HCT116 (cell line): ENCODE measurements at regions not wholly inside any gene's neighbourhood (a gene's known extent, or its start where the extent isn't known, plus 50 kb on each side); places are given as distances from the start of the nearest gene placed in this dataset.

ENCODE experiments used
- ATAC-seq: fragments of 200-7000 bp; cut with Tn5 transposase; 2 replicates; pipeline ENCODE4 v1.9.1; 2020; ENCODE audit warnings: mild to moderate bottlenecking, moderate library complexity
- BruUV-seq: library from RNA; stranded (reverse); fragments of 400-500 nt; replicated peaks from 2 replicates; lab custom pipeline; 2021; lab: Mats Ljungman, UMichigan
- CTCF ChIA-PET: fragments of 300-600 bp; sonication (Branson Sonifier 250); formaldehyde crosslinking; loops from one replicate; lab custom pipeline; 2021; ENCODE audit warnings: antibody characterized with exemption; lab: Charles Lee
- POLR2A ChIA-PET: fragments of 300-600, 350-600 bp; sonication (Branson Sonifier 250); formaldehyde crosslinking; loops from one replicate; lab custom pipeline; 2021; ENCODE audit warnings: antibody characterized with exemption; lab: Charles Lee
- RAD21 ChIA-PET, 2 experiments: fragments of 300-600 bp; sonication (Branson Sonifier 250); formaldehyde crosslinking; loops; one replicate each; lab custom pipeline; 2023; ENCODE audit warnings: low total read pairs in 2 of 2; ENCODE audit not compliant: uncharacterized antibody in 2 of 2, unreplicated experiment in 2 of 2, low non-redundant PET in 1 of 2; lab: Charles Lee
- DNase-seq: peaks from one replicate; pipeline ENCODE4 v3.0.0-alpha.2; 2010; ENCODE audit warnings: low read depth, low spot score
- H2AFZ ChIP-seq: fragments of 200-600 bp; shearing (Covaris generic), sonication (generic); 2 replicates; pipeline ENCODE4 v1.6.1; 2017; ENCODE audit warnings: low read depth, mixed run types, mixed read lengths, antibody characterized with exemption, low read length; ENCODE audit not compliant: poor library complexity, severe bottlenecking
- H3K27ac ChIP-seq: 2 replicates; pipeline ENCODE4 v1.5.1; 2012; ENCODE audit warnings: low read depth, low read length
- H3K27me3 ChIP-seq: fragments of 200-600 bp; sonication (generic); 2 replicates; pipeline ENCODE4 v1.6.1; 2016; ENCODE audit warnings: mixed run types, low read length, mixed read lengths; ENCODE audit not compliant: insufficient read depth
- H3K36me3 ChIP-seq, 2 experiments: fragments of 200-500 bp in 1 of 2; fragments of 200-600 bp in 1 of 2; sonication (Bioruptor generic) in 1 of 2; sonication (generic) in 1 of 2; 2 replicates each; pipeline versions ENCODE4 v1.5.1 to v1.6.1; 2014 to 2016; ENCODE audit warnings: low read length in 2 of 2, inconsistent platforms in 1 of 2, mixed read lengths in 1 of 2, mixed run types in 1 of 2; ENCODE audit not compliant: insufficient read depth in 2 of 2, control insufficient read depth in 1 of 2
- H3K4me1 ChIP-seq, 2 experiments: fragments of 200-600 bp in 1 of 2; sonication (generic) in 1 of 2; 2 replicates each; pipeline versions ENCODE4 v1.5.1 to v1.6.1; 2012 to 2017; ENCODE audit warnings: low read length in 2 of 2, inconsistent platforms in 1 of 2, mild to moderate bottlenecking in 1 of 2, mixed read lengths in 1 of 2, mixed run types in 1 of 2, moderate library complexity in 1 of 2; ENCODE audit not compliant: insufficient read depth in 2 of 2, control insufficient read depth in 1 of 2
- H3K4me2 ChIP-seq: fragments of 200-600 bp; sonication (generic); 2 replicates; pipeline ENCODE4 v1.6.1; 2017; ENCODE audit warnings: mixed run types, low read length, mixed read lengths
- H3K4me3 ChIP-seq, 2 experiments: fragments of 200-600 bp in 1 of 2; sonication (generic) in 1 of 2; replicated peaks in 1 of 2; 2 replicates each; pipeline ENCODE4 v1.5.1; 2011 to 2016; ENCODE audit warnings: low read length in 2 of 2, control low read depth in 1 of 2, low read depth in 1 of 2, mild to moderate bottlenecking in 1 of 2, mixed read lengths in 1 of 2, mixed run types in 1 of 2
- H3K79me2 ChIP-seq: fragments of 200-600 bp; sonication (generic); 2 replicates; pipeline ENCODE4 v1.6.1; 2017; ENCODE audit warnings: mild to moderate bottlenecking, mixed run types, low read length, moderate library complexity, mixed read lengths; ENCODE audit not compliant: insufficient read depth
- H3K9ac ChIP-seq: fragments of 200-600 bp; sonication (generic); 2 replicates; pipeline ENCODE4 v1.6.1; 2016; ENCODE audit warnings: low read length, mixed read lengths
- H3K9me2 ChIP-seq: fragments of 200-600 bp; sonication (generic), shearing (Covaris generic); 2 replicates; pipeline ENCODE4 v1.6.1; 2017; ENCODE audit warnings: mixed run types, mild to moderate bottlenecking, moderate library complexity; ENCODE audit not compliant: insufficient read depth
- H3K9me3 ChIP-seq, 2 experiments: fragments of 200-500 bp in 1 of 2; fragments of 200-600 bp in 1 of 2; sonication (Bioruptor generic) in 1 of 2; sonication (generic) in 1 of 2; 2 replicates each; pipeline ENCODE4 v1.6.1; 2014 to 2017; ENCODE audit warnings: low read length in 2 of 2, mixed read lengths in 2 of 2, inconsistent platforms in 1 of 2, low read depth in 1 of 2, mild to moderate bottlenecking in 1 of 2, mixed run types in 1 of 2, moderate library complexity in 1 of 2; ENCODE audit not compliant: control insufficient read depth in 1 of 2, insufficient read depth in 1 of 2
- H4K20me1 ChIP-seq: fragments of 200-600 bp; sonication (generic), shearing (Covaris generic); 2 replicates; pipeline ENCODE4 v1.6.1; 2017; ENCODE audit warnings: mixed run types, mild to moderate bottlenecking, moderate library complexity; ENCODE audit not compliant: insufficient read depth
- CTCF ChIP-seq, 3 experiments: fragments of 200-600 bp in 1 of 3; sonication (generic) in 1 of 3; IDR thresholded peaks in 2 of 3; conservative IDR thresholded peaks in 1 of 3; 2 replicates each; pipeline ENCODE4 v1.5.1; 2012 to 2017; ENCODE audit warnings: low read depth in 2 of 3, low read length in 2 of 3, antibody characterized with exemption in 1 of 3, borderline replicate concordance in 1 of 3, control low read depth in 1 of 3, mild to moderate bottlenecking in 1 of 3, mixed read lengths in 1 of 3, mixed run types in 1 of 3, moderate library complexity in 1 of 3; ENCODE audit not compliant: insufficient read depth in 1 of 3
- EZH2phosphoT487 ChIP-seq: fragments of 200-600 bp; IDR thresholded peaks from 2 replicates; pipeline ENCODE4 v1.6.1; 2018; ENCODE audit warnings: antibody characterized with exemption, borderline replicate concordance
- JUND ChIP-seq: IDR thresholded peaks from 2 replicates; pipeline ENCODE4 v1.6.1; 2012
- RAD21 ChIP-seq: IDR thresholded peaks from 2 replicates; pipeline ENCODE4 v1.6.1; 2012; ENCODE audit warnings: low read depth, mild to moderate bottlenecking
- YY1 ChIP-seq: IDR thresholded peaks from 2 replicates; pipeline ENCODE4 v1.6.1; 2011; ENCODE audit warnings: low read length, low read depth, moderate library complexity, mild to moderate bottlenecking; ENCODE audit not compliant: insufficient replicate concordance; ENCODE audit errors: extremely low read depth
- ZFX ChIP-seq: fragments of 450-650 bp; IDR thresholded peaks from 2 replicates; pipeline ENCODE4 v1.6.1; 2017
- intact Hi-C: fragments of 100-400 bp; cut with micrococcal nuclease; formaldehyde crosslinking; loops from 2 replicates; pipeline ENCODE4 v1.10.0; 2022

- BruUV-seq, result no TSS peak
- Histone ChIP-seq H3K9me2 (no peaks in the 10 kb centered on the region), H3K79me2 (no peaks in the 10 kb centered on the region), H3K9me3 (no peaks in the 10 kb centered on the region), H3K27ac (no peak overlapping the region), H3K36me3 (no peaks in the 10 kb centered on the region), H3K4me1 (no peaks in the 10 kb centered on the region), H3K27me3 (peaks cover 40% of the 10 kb centered on the region), H2AFZ (no peak overlapping the region), H3K4me2 (no peak overlapping the region), H3K4me3 (no peak overlapping the region), H3K9ac (no peak overlapping the region), H4K20me1 (no peaks in the 10 kb centered on the region)
- RAD21 ChIA-PET, result no interaction called here
- POLR2A ChIA-PET, result no interaction called here
- peak; percentile 44; the same call in 1 of the 2 replicates for ATAC-seq
- intact Hi-C loops, result no loop called here
- TF ChIP-seq CTCF (IDR thresholded peaks at IDR 0.05 in 2 of 3, conservative IDR thresholded peaks at IDR 0.05 in 1 of 3; ENCODE audit: borderline replicate concordance in 1 of 3, insufficient read depth in 1 of 3, low read depth in 2 of 3, low read length in 2 of 3) (peak in 2 of 3 experiments; percentile 12 to 26; a peak in 1 of 6 replicates), RAD21 (no peak), YY1 (no peak)
- CTCF ChIA-PET, result no interaction called here
- no peak for DNase-seq
These were observed 68.3 kb upstream of the YPEL5 start for GRCh38 chr2:30078521-30078920.

GRCh38 chr2:30084915-30085314 is 61.9 kb upstream of the YPEL5 start:
- no peak for TF ChIP-seq JUND
- no peak for TF ChIP-seq YY1
- no peak for TF ChIP-seq ZFX
- no peak for TF ChIP-seq EZH2phosphoT487
- POLR2A ChIA-PET, result no interaction called here
- no peak overlapping the region for H2AFZ ChIP-seq
- CTCF ChIA-PET, result no interaction called here
- H3K27ac ChIP-seq, result no peak overlapping the region
- ATAC-seq (no peak), DNase-seq (no peak)
- no peak overlapping the region for H3K4me3 ChIP-seq
- H3K36me3 ChIP-seq, result no peaks in the 10 kb centered on the region
- H3K9me2 ChIP-seq, result no peaks in the 10 kb centered on the region
- H3K4me1 ChIP-seq, result no peaks in the 10 kb centered on the region
- no peaks in the 10 kb centered on the region for H3K9me3 ChIP-seq
- intact Hi-C loops, result no loop called here
- H3K27me3 ChIP-seq, result peaks cover 58% of the 10 kb centered on the region
- no peak overlapping the region for H3K4me2 ChIP-seq
- H3K9ac ChIP-seq, result no peak overlapping the region
- RAD21 ChIA-PET, result no interaction called here
- no TSS peak for BruUV-seq
- no peaks in the 10 kb centered on the region for H4K20me1 ChIP-seq
- no peaks in the 10 kb centered on the region for H3K79me2 ChIP-seq
